Astrocyte (in vitro differentiated cells and primary cell): ENCODE measurements at regions not wholly inside any gene's neighbourhood (a gene's known extent, or its start where the extent isn't known, plus 50 kb on each side); places are given as distances from the start of the nearest gene placed in this dataset.

ENCODE experiments used
- EZH2 ChIP-seq: IDR thresholded peaks from 2 replicates; pipeline ENCODE4 v1.6.1; 2012; ENCODE audit warnings: mild to moderate bottlenecking, low read length, inconsistent platforms; ENCODE audit not compliant: insufficient read depth
- TF ChIP-seq, protein P1 (sequence below): IDR thresholded peaks from 2 replicates; pipeline ENCODE4 v1.5.1; 2011; ENCODE audit warnings: low read depth, mild to moderate bottlenecking, inconsistent platforms, low read length, moderate library complexity; ENCODE audit not compliant: insufficient read depth

DNA sequence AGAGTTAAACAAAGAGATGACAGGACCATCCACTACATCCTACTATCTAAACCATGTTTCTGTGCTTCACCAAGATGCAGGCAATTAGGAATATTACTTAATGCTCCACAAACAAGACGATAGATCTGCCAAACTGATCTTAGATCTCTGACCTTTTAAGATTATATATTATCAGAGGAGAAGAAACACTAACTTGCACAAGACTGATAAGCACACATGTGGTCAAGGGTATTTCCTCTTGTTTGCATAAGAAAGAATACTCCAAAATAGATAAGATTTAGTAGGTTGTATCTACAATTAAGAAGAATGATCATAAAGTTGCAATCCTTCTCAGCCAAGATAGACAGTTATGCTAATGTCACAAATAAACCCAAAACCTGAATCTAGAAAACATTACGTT lies 601.0 kb upstream of the ACO1 start:
- TF ChIP-seq, protein P1, sequence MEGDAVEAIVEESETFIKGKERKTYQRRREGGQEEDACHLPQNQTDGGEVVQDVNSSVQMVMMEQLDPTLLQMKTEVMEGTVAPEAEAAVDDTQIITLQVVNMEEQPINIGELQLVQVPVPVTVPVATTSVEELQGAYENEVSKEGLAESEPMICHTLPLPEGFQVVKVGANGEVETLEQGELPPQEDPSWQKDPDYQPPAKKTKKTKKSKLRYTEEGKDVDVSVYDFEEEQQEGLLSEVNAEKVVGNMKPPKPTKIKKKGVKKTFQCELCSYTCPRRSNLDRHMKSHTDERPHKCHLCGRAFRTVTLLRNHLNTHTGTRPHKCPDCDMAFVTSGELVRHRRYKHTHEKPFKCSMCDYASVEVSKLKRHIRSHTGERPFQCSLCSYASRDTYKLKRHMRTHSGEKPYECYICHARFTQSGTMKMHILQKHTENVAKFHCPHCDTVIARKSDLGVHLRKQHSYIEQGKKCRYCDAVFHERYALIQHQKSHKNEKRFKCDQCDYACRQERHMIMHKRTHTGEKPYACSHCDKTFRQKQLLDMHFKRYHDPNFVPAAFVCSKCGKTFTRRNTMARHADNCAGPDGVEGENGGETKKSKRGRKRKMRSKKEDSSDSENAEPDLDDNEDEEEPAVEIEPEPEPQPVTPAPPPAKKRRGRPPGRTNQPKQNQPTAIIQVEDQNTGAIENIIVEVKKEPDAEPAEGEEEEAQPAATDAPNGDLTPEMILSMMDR, result no peak
- TF ChIP-seq EZH2, result no peak
